Jurkat, Clone E6-1 (cell line): ENCODE measurements at regions not wholly inside any gene's neighbourhood (a gene's known extent, or its start where the extent isn't known, plus 50 kb on each side); places are given as distances from the start of the nearest gene placed in this dataset.

Experiments
- DNase-seq: peaks from one replicate; pipeline ENCODE4 v3.0.0-alpha.2; 2011; ENCODE audit warnings: low read depth, low spot score
- H3K4me3 ChIP-seq: 2 replicates; pipeline ENCODE4 v1.5.1; 2011; ENCODE audit warnings: mild to moderate bottlenecking, low read length, control low read depth, moderate library complexity

GRCh38 chr5:135210286-135211055, 176.4 kb upstream of the PITX1 start:
- H3K4me3 ChIP-seq, result no peak overlapping the region

DNA sequence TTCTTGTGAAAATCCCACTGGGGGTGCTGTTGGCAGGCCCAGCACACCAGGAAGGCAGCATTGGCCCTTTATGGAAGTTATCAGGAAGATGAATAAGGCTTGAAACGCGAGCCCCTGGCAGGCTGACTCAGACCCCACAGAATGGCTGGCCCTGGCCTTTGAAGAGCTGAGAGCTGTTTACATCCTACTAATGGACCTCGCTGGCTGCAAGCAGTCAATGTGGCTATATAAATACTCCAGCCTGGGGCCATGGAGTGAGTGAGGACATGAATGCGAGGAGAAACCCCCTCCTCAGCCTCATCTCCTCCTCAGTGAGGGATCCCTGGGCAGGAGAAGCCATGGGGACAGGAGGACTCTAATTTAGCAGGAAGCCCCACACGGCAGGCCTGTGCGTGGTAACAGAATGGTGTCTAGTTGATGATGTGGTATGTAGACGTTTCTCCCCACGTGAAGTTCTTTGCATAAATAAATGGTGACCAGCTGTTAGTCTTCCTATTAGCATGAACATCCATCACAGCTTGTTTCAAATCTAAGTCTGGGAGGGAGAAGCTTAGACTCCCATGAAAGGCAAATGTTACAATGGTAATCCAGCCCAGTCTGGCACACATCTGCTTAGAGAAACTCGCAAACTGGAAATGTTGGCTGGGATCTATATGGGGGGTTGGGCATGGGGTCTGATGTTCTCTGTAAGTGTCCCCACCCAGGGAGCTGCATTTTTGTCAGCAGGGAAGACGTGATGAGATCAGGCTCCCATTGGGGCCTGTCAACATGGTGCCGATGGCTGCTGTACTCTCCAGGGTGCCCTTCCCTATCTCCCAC, 175.1 kb upstream of the PITX1 start:
- no peak for DNase-seq
- H3K4me3 ChIP-seq, result no peak overlapping the region

More at GRCh38 chr5:135210286-135211055, 176.4 kb upstream of the PITX1 start:
- DNase-seq, result no peak

- H3K4me3 ChIP-seq, result no peak overlapping the region
- DNase-seq, result no peak
Measured at GRCh38 chr5:135208555-135208902, 174.5 kb upstream of the PITX1 start.

DNA sequence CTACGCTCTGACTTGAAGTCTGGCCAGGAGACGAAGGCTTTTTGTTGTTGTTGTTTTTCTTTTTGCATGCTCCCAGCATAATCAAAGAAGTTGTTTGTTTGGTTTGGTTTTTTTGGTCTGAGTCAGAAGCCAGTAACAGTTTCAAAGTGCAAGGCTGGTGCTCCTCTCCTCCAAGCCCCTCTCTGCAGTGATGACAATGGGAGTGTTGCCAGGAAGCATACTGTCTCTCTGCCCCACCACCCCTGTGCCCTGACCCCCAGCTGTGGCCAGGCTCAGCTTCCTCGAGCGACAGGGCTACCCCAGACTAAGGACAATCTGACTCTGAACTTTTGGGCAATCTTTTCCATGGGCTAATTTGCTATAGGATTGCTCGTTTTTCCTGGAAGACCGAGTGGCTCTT, 173.8 kb upstream of the PITX1 start:
- no peak for DNase-seq
- H3K4me3 ChIP-seq, result no peak overlapping the region

GRCh38 chr5:135206862-135207261, 172.8 kb upstream of the PITX1 start:
- H3K4me3 ChIP-seq, result no peak overlapping the region
- no peak for DNase-seq

- DNase-seq, result no peak
- H3K4me3 ChIP-seq, result no peak overlapping the region
Measured at GRCh38 chr5:135205632-135206349, 171.8 kb upstream of the PITX1 start.

GRCh38 chr5:135204151-135204600, 170.1 kb upstream of the PITX1 start:
- peak; percentile 32 for DNase-seq
- H3K4me3 ChIP-seq, result no peak overlapping the region

- no peak overlapping the region for H3K4me3 ChIP-seq
- DNase-seq, result peak; percentile 25
Measured at GRCh38 chr5:135203593-135204036, 169.6 kb upstream of the PITX1 start.

GRCh38 chr5:135203019-135203418, 169.0 kb upstream of the PITX1 start:
- no peak overlapping the region for H3K4me3 ChIP-seq
- no peak for DNase-seq

DNA sequence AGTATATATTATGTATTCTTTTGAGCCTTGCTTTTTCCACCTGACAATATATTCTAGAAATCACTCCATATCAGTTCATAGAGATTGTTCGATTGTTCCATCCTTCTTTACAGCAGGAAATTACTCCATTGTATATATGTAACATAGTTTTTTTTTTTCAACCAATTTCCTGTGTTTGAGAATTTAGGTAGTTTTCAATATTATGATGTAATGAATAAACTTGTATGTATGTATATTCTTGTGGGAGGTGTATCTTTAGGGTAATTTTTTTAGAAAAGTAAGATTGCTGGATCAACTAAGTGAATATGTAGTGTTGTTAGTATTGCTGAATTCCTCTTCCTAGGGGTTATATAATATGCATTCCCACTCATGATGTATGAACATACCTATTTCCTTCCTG, 165.9 kb upstream of the PITX1 start:
- DNase-seq, result no peak
- H3K4me3 ChIP-seq, result no peak overlapping the region

- no peak for DNase-seq
- H3K4me3 ChIP-seq, result no peak overlapping the region
Measured at GRCh38 chr5:135196483-135196882, 162.5 kb upstream of the PITX1 start.

DNA sequence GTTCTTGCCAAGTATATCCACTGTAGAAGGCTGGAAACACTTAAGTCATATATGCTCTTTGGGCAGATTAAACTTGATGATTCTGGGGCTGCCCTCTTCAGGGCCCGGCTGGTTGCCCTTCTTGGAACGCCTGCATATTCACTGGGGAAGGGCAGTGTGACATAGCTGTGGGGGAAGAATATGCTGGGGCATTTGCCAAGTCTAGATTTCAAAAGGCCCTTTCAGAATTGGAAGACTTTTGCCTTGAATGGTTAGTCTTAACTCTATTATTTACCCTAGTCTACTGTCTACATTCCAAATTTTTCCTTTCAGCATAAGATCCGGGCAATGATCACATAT, 161.2 kb upstream of the PITX1 start:
- DNase-seq, result no peak

DNA sequence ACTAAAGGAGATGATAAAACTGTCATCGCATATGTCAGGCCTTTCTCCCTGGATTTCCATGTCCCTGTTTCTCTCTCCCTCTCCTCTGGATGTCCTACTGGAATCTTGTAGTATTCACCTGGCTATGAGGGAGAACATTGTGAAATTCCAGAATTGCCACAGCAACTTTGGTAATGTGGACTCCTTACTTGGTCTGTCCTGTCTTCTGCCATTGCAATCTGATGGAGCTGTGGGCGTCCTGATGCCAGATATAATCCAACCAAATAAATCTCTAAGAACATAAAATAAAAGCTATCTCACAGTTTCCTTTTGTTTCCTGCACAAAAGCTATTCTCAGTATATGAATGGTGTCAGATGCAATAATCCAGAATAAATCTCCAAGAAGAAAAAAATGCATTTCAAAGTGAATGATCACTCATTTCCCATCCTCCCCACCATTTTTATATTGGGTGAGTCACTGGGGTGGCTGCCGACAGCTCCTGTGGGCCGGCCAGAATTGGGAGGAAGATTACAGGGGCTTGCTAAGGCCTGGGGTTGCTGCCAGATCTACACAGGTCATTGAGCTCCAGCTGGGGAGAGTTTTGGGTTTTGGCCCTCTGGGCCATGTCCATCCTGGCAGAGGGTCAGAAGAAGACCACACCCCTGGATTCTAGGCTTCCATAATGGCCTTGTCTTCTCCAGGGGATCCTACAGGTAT, 160.7 kb upstream of the PITX1 start:
- no peak overlapping the region for H3K4me3 ChIP-seq
- no peak for DNase-seq

More for the DNA sequence above, 161.2 kb upstream of the PITX1 start:
- no peak overlapping the region for H3K4me3 ChIP-seq

- H3K4me3 ChIP-seq, result no peak overlapping the region
- DNase-seq, result no peak
Measured at GRCh38 chr5:135194126-135194488, 160.1 kb upstream of the PITX1 start.

DNA sequence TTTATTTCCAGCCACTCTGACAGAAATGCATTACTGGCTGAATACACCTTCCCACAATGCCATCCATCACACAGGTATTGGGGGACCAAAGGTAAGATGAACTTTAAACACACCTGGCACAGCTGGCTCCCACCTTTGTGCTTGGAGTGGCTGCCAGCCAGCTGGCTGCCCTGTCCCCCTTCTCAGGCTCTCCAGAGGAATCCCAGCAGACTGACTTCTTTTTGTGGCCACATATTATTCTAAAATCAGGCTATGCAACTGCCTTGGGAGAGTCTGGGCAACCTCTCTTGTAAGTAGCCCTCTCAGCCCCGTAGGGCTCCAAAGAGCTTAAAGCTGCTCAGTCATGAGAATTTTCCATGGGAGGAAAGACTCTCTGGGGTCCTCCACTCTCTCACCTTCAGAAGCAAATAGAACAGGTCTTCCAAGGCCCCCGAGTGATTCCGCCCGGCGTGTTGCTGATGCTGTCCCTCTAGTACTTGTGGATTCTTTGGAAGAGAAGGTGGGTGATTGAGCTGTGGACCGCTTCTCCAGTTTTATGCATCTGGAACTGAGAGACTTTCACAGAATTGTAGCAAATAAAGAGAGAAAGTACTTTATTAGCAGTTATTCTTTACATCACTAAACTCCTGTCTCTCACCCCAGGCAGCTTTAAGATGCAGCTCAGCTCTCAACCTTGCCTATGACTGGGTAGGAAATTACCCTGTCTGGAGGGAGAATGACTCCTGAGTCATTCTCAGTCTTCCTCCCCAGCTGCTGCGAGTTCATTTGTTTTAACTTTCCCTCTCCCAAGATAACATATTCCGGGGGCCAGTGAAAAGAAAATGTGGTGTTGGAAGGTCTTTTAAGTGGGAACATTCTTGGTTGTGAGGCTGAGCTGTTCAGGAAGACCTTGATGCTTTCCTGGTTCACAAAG, 159.4 kb upstream of the PITX1 start:
- DNase-seq, result no peak
- H3K4me3 ChIP-seq, result no peak overlapping the region

DNA sequence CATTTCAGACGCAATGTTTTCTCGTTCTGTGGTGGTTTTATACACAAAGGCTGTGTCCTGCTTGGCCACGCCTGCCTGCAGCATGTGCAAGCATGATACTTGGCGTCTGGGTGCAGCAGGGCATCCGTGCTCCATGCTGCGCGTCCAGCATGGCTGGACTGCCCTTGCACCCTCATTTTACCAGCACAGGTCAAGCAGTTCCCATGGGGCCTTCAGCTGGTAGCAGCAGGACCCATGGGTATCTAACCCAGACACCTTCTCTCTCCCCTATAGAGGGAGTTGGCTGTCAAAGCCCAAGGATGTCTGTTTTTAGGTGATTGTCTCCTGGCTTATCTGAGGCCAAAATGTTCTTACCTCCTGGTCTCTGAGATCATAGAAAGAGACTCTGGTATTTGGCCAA, 158.3 kb upstream of the PITX1 start:
- no peak overlapping the region for H3K4me3 ChIP-seq
- DNase-seq, result no peak

- H3K4me3 ChIP-seq, result peak overlapping the region; percentile 22
- peak; percentile 46 for DNase-seq
Measured at GRCh38 chr5:135191084-135191826, 157.2 kb upstream of the PITX1 start.
